Neural crest cell (in vitro differentiated cells): ENCODE measurements at regions not wholly inside any gene's neighbourhood (a gene's known extent, or its start where the extent isn't known, plus 50 kb on each side); places are given as distances from the start of the nearest gene placed in this dataset.
"Not testable (repeated sequence)": the region's sequence is repeated elsewhere in the genome, so short reads cannot be mapped to it uniquely, and the experiment has no call there.

ENCODE experiments used
- DNase-seq: peaks from one replicate; pipeline ENCODE4 v3.0.0; 2021; ENCODE audit warnings: low read depth, mixed read lengths, low spot score
- H3K27ac Mint-ChIP-seq: one replicate; pipeline ENCODE4 v1.8.0; 2021; ENCODE audit warnings: mild to moderate bottlenecking, mixed read lengths; ENCODE audit not compliant: unreplicated experiment
- H3K27me3 Mint-ChIP-seq: 2 replicates; pipeline ENCODE4 v1.8.0; 2021; ENCODE audit warnings: low read depth, mild to moderate bottlenecking, mixed read lengths
- H3K36me3 Mint-ChIP-seq: 2 replicates; pipeline ENCODE4 v1.8.0; 2021; ENCODE audit warnings: low read depth, mild to moderate bottlenecking, mixed read lengths
- H3K4me1 Mint-ChIP-seq: 2 replicates; pipeline ENCODE4 v1.8.0; 2021; ENCODE audit warnings: mixed read lengths
- H3K4me3 Mint-ChIP-seq: one replicate; pipeline ENCODE4 v1.8.0; 2021; ENCODE audit warnings: mild to moderate bottlenecking, mixed read lengths
- H3K9me3 Mint-ChIP-seq: 2 replicates; pipeline ENCODE4 v1.8.0; 2021; ENCODE audit warnings: mixed read lengths

- peak overlapping the region; percentile 29 for H3K4me3 Mint-ChIP-seq
- not testable (repeated sequence) for H3K9me3 Mint-ChIP-seq, DNase-seq, H3K27ac Mint-ChIP-seq
- H3K27me3 Mint-ChIP-seq = peaks cover 55% of the 10 kb centered on the region
- peaks cover 16% of the 10 kb centered on the region for H3K36me3 Mint-ChIP-seq
- peaks cover 26% of the 10 kb centered on the region for H3K4me1 Mint-ChIP-seq
These were observed 1609.3 kb downstream of the SPATA31A7 start for GRCh38 chr9:62798884-62799850.

- Mint-ChIP-seq H3K4me1 (peaks cover 26% of the 10 kb centered on the region), H3K4me3 (peak overlapping the region; percentile 83), H3K27me3 (peaks cover 62% of the 10 kb centered on the region), H3K36me3 (peaks cover 22% of the 10 kb centered on the region)
- peak; percentile 62 for DNase-seq
- H3K27ac Mint-ChIP-seq, H3K9me3 Mint-ChIP-seq: not testable (repeated sequence)
These were observed 1610.1 kb downstream of the SPATA31A7 start for GRCh38 chr9:62799851-62800371.

- DNase-seq, H3K9me3 Mint-ChIP-seq, H3K27ac Mint-ChIP-seq: not testable (repeated sequence)
- peaks cover 69% of the 10 kb centered on the region for H3K27me3 Mint-ChIP-seq
- peaks cover 25% of the 10 kb centered on the region for H3K36me3 Mint-ChIP-seq
- peak overlapping the region; percentile 83 for H3K4me3 Mint-ChIP-seq
- peaks cover 26% of the 10 kb centered on the region for H3K4me1 Mint-ChIP-seq
These were observed 1610.9 kb downstream of the SPATA31A7 start for GRCh38 chr9:62800451-62801371.

- H3K27ac Mint-ChIP-seq, H3K9me3 Mint-ChIP-seq: not testable (repeated sequence)
These were observed 1611.6 kb downstream of the SPATA31A7 start for GRCh38 chr9:62801372-62801811.

GRCh38 chr9:62801961-62802718 lies 1612.3 kb downstream of the SPATA31A7 start:
- H3K9me3 Mint-ChIP-seq, H3K27ac Mint-ChIP-seq: not testable (repeated sequence)
- H3K4me3 Mint-ChIP-seq = peak overlapping the region; percentile 83
- peak; percentile 87 for DNase-seq
- peaks cover 76% of the 10 kb centered on the region for H3K27me3 Mint-ChIP-seq
- peaks cover 25% of the 10 kb centered on the region for H3K36me3 Mint-ChIP-seq
- peaks cover 26% of the 10 kb centered on the region for H3K4me1 Mint-ChIP-seq

More at GRCh38 chr9:62801372-62801811, 1611.6 kb downstream of the SPATA31A7 start:
- peaks cover 26% of the 10 kb centered on the region for H3K4me1 Mint-ChIP-seq
- H3K27me3 Mint-ChIP-seq = peaks cover 75% of the 10 kb centered on the region
- DNase-seq = not testable (repeated sequence)
- H3K4me3 Mint-ChIP-seq = peak overlapping the region; percentile 83
- H3K36me3 Mint-ChIP-seq = peaks cover 25% of the 10 kb centered on the region

GRCh38 chr9:62802719-62803079 lies 1612.9 kb downstream of the SPATA31A7 start:
- peaks cover 76% of the 10 kb centered on the region for H3K27me3 Mint-ChIP-seq
- peaks cover 25% of the 10 kb centered on the region for H3K36me3 Mint-ChIP-seq
- not testable (repeated sequence) for DNase-seq, H3K9me3 Mint-ChIP-seq, H3K27ac Mint-ChIP-seq
- H3K4me3 Mint-ChIP-seq = peak overlapping the region; percentile 83
- peaks cover 26% of the 10 kb centered on the region for H3K4me1 Mint-ChIP-seq

- Mint-ChIP-seq H3K36me3 (peaks cover 25% of the 10 kb centered on the region), H3K4me3 (peak overlapping the region; percentile 74), H3K27me3 (peaks cover 80% of the 10 kb centered on the region), H3K4me1 (peaks cover 26% of the 10 kb centered on the region)
- H3K9me3 Mint-ChIP-seq, H3K27ac Mint-ChIP-seq, DNase-seq: not testable (repeated sequence)
These were observed 1613.3 kb downstream of the SPATA31A7 start for GRCh38 chr9:62803099-62803498.

- peaks cover 81% of the 10 kb centered on the region for H3K27me3 Mint-ChIP-seq
- peaks cover 21% of the 10 kb centered on the region for H3K4me1 Mint-ChIP-seq
- H3K36me3 Mint-ChIP-seq = peaks cover 21% of the 10 kb centered on the region
- H3K27ac Mint-ChIP-seq, DNase-seq, H3K9me3 Mint-ChIP-seq: not testable (repeated sequence)
- peak overlapping the region; percentile 53 for H3K4me3 Mint-ChIP-seq
These were observed 1614.5 kb downstream of the SPATA31A7 start for GRCh38 chr9:62804314-62804713.

- peaks cover 73% of the 10 kb centered on the region for H3K27me3 Mint-ChIP-seq
- H3K4me1 Mint-ChIP-seq, H3K4me3 Mint-ChIP-seq, DNase-seq, H3K9me3 Mint-ChIP-seq, H3K27ac Mint-ChIP-seq, H3K36me3 Mint-ChIP-seq: not testable (repeated sequence)
These were observed 1617.6 kb downstream of the SPATA31A7 start for GRCh38 chr9:62807424-62807823.

GRCh38 chr9:62808081-62808480 lies 1618.2 kb downstream of the SPATA31A7 start:
- H3K4me1 Mint-ChIP-seq, H3K9me3 Mint-ChIP-seq: not testable (repeated sequence)
- peaks cover 72% of the 10 kb centered on the region for H3K27me3 Mint-ChIP-seq

GRCh38 chr9:62810318-62810717 lies 1620.5 kb downstream of the SPATA31A7 start:
- H3K4me1 Mint-ChIP-seq, H3K36me3 Mint-ChIP-seq, H3K27ac Mint-ChIP-seq, H3K9me3 Mint-ChIP-seq, DNase-seq: not testable (repeated sequence)
- Mint-ChIP-seq H3K27me3 (peaks cover 70% of the 10 kb centered on the region), H3K4me3 (peak overlapping the region; percentile 39)

More at GRCh38 chr9:62808081-62808480, 1618.2 kb downstream of the SPATA31A7 start:
- not testable (repeated sequence) for H3K4me3 Mint-ChIP-seq, H3K36me3 Mint-ChIP-seq, H3K27ac Mint-ChIP-seq, DNase-seq

- Mint-ChIP-seq H3K27me3 (peaks cover 71% of the 10 kb centered on the region), H3K4me3 (peak overlapping the region; percentile 39)
- not testable (repeated sequence) for H3K9me3 Mint-ChIP-seq, H3K4me1 Mint-ChIP-seq, DNase-seq, H3K36me3 Mint-ChIP-seq, H3K27ac Mint-ChIP-seq
These were observed 1621.0 kb downstream of the SPATA31A7 start for GRCh38 chr9:62810811-62811315.
